H9 (cell line): ENCODE measurements at regions not wholly inside any gene's neighbourhood (a gene's known extent, or its start where the extent isn't known, plus 50 kb on each side); places are given as distances from the start of the nearest gene placed in this dataset.

ENCODE experiments used
- DNase-seq: peaks from one replicate; pipeline ENCODE4 v3.0.0-alpha.2; 2017
- H2AFZ ChIP-seq: one replicate; pipeline ENCODE4 v1.6.1; 2013; ENCODE audit warnings: mild to moderate bottlenecking, low read length, control low read depth, moderate library complexity
- H2AK5ac ChIP-seq: 2 replicates; pipeline ENCODE4 v1.6.1; 2013; ENCODE audit warnings: low read length, control low read depth, mixed read lengths; ENCODE audit not compliant: insufficient read length
- H2BK120ac ChIP-seq: one replicate; pipeline ENCODE4 v1.6.1; 2013; ENCODE audit warnings: low read depth, mild to moderate bottlenecking, low read length, control low read depth, inconsistent platforms; ENCODE audit not compliant: poor library complexity, severe bottlenecking
- H2BK12ac ChIP-seq: 2 replicates; pipeline ENCODE4 v1.6.1; 2013; ENCODE audit warnings: low read length, control low read depth, mixed read lengths, low read depth; ENCODE audit not compliant: insufficient read length
- H2BK15ac ChIP-seq: 2 replicates; pipeline ENCODE4 v1.6.1; 2013; ENCODE audit warnings: low read depth, low read length, control low read depth
- H2BK20ac ChIP-seq: one replicate; pipeline ENCODE4 v1.6.1; 2013; ENCODE audit warnings: low read depth, mild to moderate bottlenecking, low read length, control low read depth, inconsistent platforms; ENCODE audit not compliant: poor library complexity, severe bottlenecking
- H2BK5ac ChIP-seq: 2 replicates; pipeline ENCODE4 v1.6.1; 2013; ENCODE audit warnings: low read length, control low read depth, mixed read lengths; ENCODE audit not compliant: insufficient read length
- H3K14ac ChIP-seq: 2 replicates; pipeline ENCODE4 v1.6.1; 2013; ENCODE audit warnings: low read length, control low read depth; ENCODE audit not compliant: insufficient read depth
- H3K18ac ChIP-seq: 2 replicates; pipeline ENCODE4 v1.6.1; 2013; ENCODE audit warnings: low read depth, mild to moderate bottlenecking, mixed read lengths, low read length, control low read depth; ENCODE audit not compliant: insufficient read length
- H3K23ac ChIP-seq: 2 replicates; pipeline ENCODE4 v1.6.1; 2013; ENCODE audit warnings: low read length, control low read depth, mixed read lengths, low read depth; ENCODE audit not compliant: insufficient read length
- H3K23me2 ChIP-seq: 2 replicates; pipeline ENCODE4 v1.6.1; 2013; ENCODE audit warnings: low read depth, mild to moderate bottlenecking, mixed read lengths, low read length, control low read depth; ENCODE audit not compliant: insufficient read length, poor library complexity, severe bottlenecking
- H3K27ac ChIP-seq: 2 replicates; pipeline ENCODE4 v1.5.1; 2013; ENCODE audit warnings: low read length, control low read depth, mixed read lengths, low read depth; ENCODE audit not compliant: insufficient read length
- H3K27me3 ChIP-seq: 2 replicates; pipeline ENCODE4 v1.6.1; 2013; ENCODE audit warnings: low read length, control low read depth, inconsistent platforms; ENCODE audit not compliant: insufficient read depth
- H3K4ac ChIP-seq: 2 replicates; pipeline ENCODE4 v1.6.1; 2013; ENCODE audit warnings: low read depth, mild to moderate bottlenecking, control low read depth, inconsistent platforms, low read length, moderate library complexity
- H3K4me1 ChIP-seq: 2 replicates; pipeline ENCODE4 v1.6.1; 2013; ENCODE audit warnings: low read length, control low read depth, inconsistent platforms; ENCODE audit not compliant: insufficient read depth
- H3K4me2 ChIP-seq: 2 replicates; pipeline ENCODE4 v1.6.1; 2013; ENCODE audit warnings: low read length, control low read depth, mixed read lengths; ENCODE audit not compliant: insufficient read length, insufficient read depth
- H3K56ac ChIP-seq: 2 replicates; pipeline ENCODE4 v1.6.1; 2013; ENCODE audit warnings: low read depth, mild to moderate bottlenecking, mixed read lengths, low read length, control low read depth; ENCODE audit not compliant: insufficient read length
- H3K79me1 ChIP-seq: 2 replicates; pipeline ENCODE4 v1.6.1; 2013; ENCODE audit warnings: low read depth, mild to moderate bottlenecking, moderate library complexity, low read length, control low read depth, inconsistent platforms; ENCODE audit not compliant: insufficient read depth, poor library complexity, severe bottlenecking
- H3K79me2 ChIP-seq: 2 replicates; pipeline ENCODE4 v1.6.1; 2013; ENCODE audit warnings: low read length, control low read depth, inconsistent platforms; ENCODE audit not compliant: insufficient read depth
- H3K9ac ChIP-seq: 2 replicates; pipeline ENCODE4 v1.6.1; 2013; ENCODE audit warnings: low read length, control low read depth, mixed read lengths; ENCODE audit not compliant: insufficient read length; ENCODE audit errors: extremely low read depth
- H3K9me3 ChIP-seq: one replicate; pipeline ENCODE4 v1.6.1; 2013; ENCODE audit warnings: low read depth, low read length, inconsistent platforms; ENCODE audit not compliant: control insufficient read depth
- H3T11ph ChIP-seq: one replicate; pipeline ENCODE4 v1.6.1; 2013; ENCODE audit warnings: mild to moderate bottlenecking, low read length, control low read depth, inconsistent platforms
- H4K20me1 ChIP-seq: one replicate; pipeline ENCODE4 v1.6.1; 2013; ENCODE audit not compliant: control insufficient read depth, insufficient read length, insufficient read depth
- H4K5ac ChIP-seq: 2 replicates; pipeline ENCODE4 v1.6.1; 2013; ENCODE audit warnings: low read depth, mild to moderate bottlenecking, mixed read lengths, low read length, control low read depth; ENCODE audit not compliant: insufficient read length
- H4K8ac ChIP-seq: replicated peaks from 2 replicates; pipeline ENCODE4 v1.6.1; 2013; ENCODE audit warnings: low read length, control low read depth, mixed read lengths, low read depth; ENCODE audit not compliant: insufficient read length
- H4K91ac ChIP-seq: 2 replicates; pipeline ENCODE4 v1.6.1; 2013; ENCODE audit warnings: low read depth, mild to moderate bottlenecking, moderate library complexity, mixed read lengths, low read length, control low read depth; ENCODE audit not compliant: insufficient read length
- H3K27ac Mint-ChIP-seq, 3 experiments: 2 replicates in 2 of 3; 3 replicates in 1 of 3; pipeline ENCODE4 v1.8.0; 2020 to 2021; ENCODE audit warnings: mixed read lengths in 3 of 3, mild to moderate bottlenecking in 1 of 3, moderate library complexity in 1 of 3
- H3K27me3 Mint-ChIP-seq: 2 replicates; pipeline ENCODE4 v1.8.0; 2021; ENCODE audit warnings: low read depth, mild to moderate bottlenecking, moderate library complexity, mixed read lengths
- H3K36me3 Mint-ChIP-seq, 3 experiments: 2 replicates in 2 of 3; 3 replicates in 1 of 3; pipeline ENCODE4 v1.8.0; 2020 to 2021; ENCODE audit warnings: low read depth in 3 of 3, mixed read lengths in 3 of 3; ENCODE audit not compliant: insufficient read depth in 1 of 3
- H3K4me1 Mint-ChIP-seq, 2 experiments: 2 replicates each; pipeline ENCODE4 v1.8.0; 2020; ENCODE audit warnings: mixed read lengths in 2 of 2
- H3K4me3 Mint-ChIP-seq, 2 experiments: 2 replicates in 1 of 2; 3 replicates in 1 of 2; pipeline ENCODE4 v1.8.0; 2020 to 2021; ENCODE audit warnings: mild to moderate bottlenecking in 2 of 2, mixed read lengths in 2 of 2, moderate library complexity in 1 of 2
- H3K9me3 Mint-ChIP-seq, 2 experiments: 2 replicates in 1 of 2; 3 replicates in 1 of 2; pipeline ENCODE4 v1.8.0; 2020; ENCODE audit warnings: mild to moderate bottlenecking in 2 of 2, mixed read lengths in 2 of 2, moderate library complexity in 1 of 2
- CTCF ChIP-seq: fragments of 200-600 bp; sonication (generic); conservative IDR thresholded peaks from 3 replicates; pipeline ENCODE4 v1.8.0; 2021; ENCODE audit warnings: antibody characterized with exemption, mild to moderate bottlenecking
- WGBS: extraction: QIAGEN DNeasy Blood & Tissue Kit; methylation state at CpG from one replicate; pipeline ENCODE4 v1.1.7; 2013; ENCODE audit warnings: missing lambda C conversion rate, low lambda C conversion rate, mixed read lengths; ENCODE audit not compliant: insufficient read length; ENCODE audit errors: extremely low coverage; 5-methylcytosine and 5-hydroxymethylcytosine counted together

DNA sequence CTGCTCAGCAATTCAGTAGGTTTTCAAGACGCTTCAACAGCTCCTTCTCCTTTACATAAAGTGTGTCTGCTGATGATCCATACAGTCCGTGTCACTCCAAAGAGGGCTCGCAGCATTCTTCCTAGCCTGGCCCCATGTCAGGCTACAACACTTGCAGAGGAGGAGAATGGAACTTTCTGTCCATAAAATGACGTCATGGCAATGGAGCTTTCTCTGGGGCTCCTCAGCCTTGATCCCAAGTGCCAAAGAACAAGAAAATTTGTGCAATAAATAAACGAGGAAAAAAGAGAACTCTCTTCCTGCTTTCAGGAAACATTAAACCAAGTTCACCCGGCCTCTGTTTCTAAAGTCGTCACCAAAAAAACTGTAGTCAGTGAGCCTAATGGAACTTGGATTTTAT, 199.5 kb upstream of the MEIS1 start:
- no peak overlapping the region for H3K4me2 ChIP-seq
- Mint-ChIP-seq H3K27ac (no peak overlapping the region), H3K36me3 (no peaks in the 10 kb centered on the region), H3K27me3 (peaks cover 2% of the 10 kb centered on the region; the same call in 1 of the 2 replicates), H3K4me1 (peaks cover 10 to 17% of the 10 kb centered on the region in 2 experiments), H3K4me3 (no peak overlapping the region), H3K9me3 (no peaks in the 10 kb centered on the region)
- no peaks in the 10 kb centered on the region for H4K20me1 ChIP-seq
- H3K79me1 ChIP-seq: no peaks in the 10 kb centered on the region
- H3K23ac ChIP-seq: no peak overlapping the region
- no CpG with 5 or more reads among the region's 7 CpGs for WGBS
- no peak overlapping the region for H2BK120ac ChIP-seq
- no peaks in the 10 kb centered on the region for H3K9me3 ChIP-seq
- H2AFZ ChIP-seq: no peak overlapping the region
- no peak overlapping the region for H4K5ac ChIP-seq
- no peak overlapping the region for H2BK5ac ChIP-seq
- H3K27me3 ChIP-seq: no peaks in the 10 kb centered on the region; the same call in 1 of the 2 replicates
- H4K8ac ChIP-seq: no peak overlapping the region
- no peak overlapping the region for H3K18ac ChIP-seq
- H3T11ph ChIP-seq: no peak overlapping the region
- TF ChIP-seq CTCF: no peak
- no peak for DNase-seq
- no peak overlapping the region for H3K14ac ChIP-seq
- H4K91ac ChIP-seq: no peak overlapping the region
- no peaks in the 10 kb centered on the region for H3K23me2 ChIP-seq
- no peak overlapping the region for H2BK12ac ChIP-seq
- no peaks in the 10 kb centered on the region; the same call in 1 of the 2 replicates for H3K4me1 ChIP-seq
- no peak overlapping the region for H2BK15ac ChIP-seq
- no peaks in the 10 kb centered on the region for H3K79me2 ChIP-seq
- no peak overlapping the region for H3K56ac ChIP-seq
- no peak overlapping the region for H3K9ac ChIP-seq
- H3K27ac ChIP-seq: no peak overlapping the region
- H2AK5ac ChIP-seq: no peak overlapping the region
- no peak overlapping the region for H3K4ac ChIP-seq
- no peak overlapping the region for H2BK20ac ChIP-seq
